H9 (cell line): ENCODE measurements at regions not wholly inside any gene's neighbourhood (a gene's known extent, or its start where the extent isn't known, plus 50 kb on each side); places are given as distances from the start of the nearest gene placed in this dataset.

Experiments used
- DNase-seq: peaks from one replicate; pipeline ENCODE4 v3.0.0-alpha.2; 2017
- H2AFZ ChIP-seq: one replicate; pipeline ENCODE4 v1.6.1; 2013; ENCODE audit warnings: mild to moderate bottlenecking, low read length, control low read depth, moderate library complexity
- H2AK5ac ChIP-seq: 2 replicates; pipeline ENCODE4 v1.6.1; 2013; ENCODE audit warnings: low read length, control low read depth, mixed read lengths; ENCODE audit not compliant: insufficient read length
- H2BK120ac ChIP-seq: one replicate; pipeline ENCODE4 v1.6.1; 2013; ENCODE audit warnings: low read depth, mild to moderate bottlenecking, low read length, control low read depth, inconsistent platforms; ENCODE audit not compliant: poor library complexity, severe bottlenecking
- H2BK12ac ChIP-seq: 2 replicates; pipeline ENCODE4 v1.6.1; 2013; ENCODE audit warnings: low read length, control low read depth, mixed read lengths, low read depth; ENCODE audit not compliant: insufficient read length
- H2BK15ac ChIP-seq: 2 replicates; pipeline ENCODE4 v1.6.1; 2013; ENCODE audit warnings: low read depth, low read length, control low read depth
- H2BK20ac ChIP-seq: one replicate; pipeline ENCODE4 v1.6.1; 2013; ENCODE audit warnings: low read depth, mild to moderate bottlenecking, low read length, control low read depth, inconsistent platforms; ENCODE audit not compliant: poor library complexity, severe bottlenecking
- H2BK5ac ChIP-seq: 2 replicates; pipeline ENCODE4 v1.6.1; 2013; ENCODE audit warnings: low read length, control low read depth, mixed read lengths; ENCODE audit not compliant: insufficient read length
- H3K14ac ChIP-seq: 2 replicates; pipeline ENCODE4 v1.6.1; 2013; ENCODE audit warnings: low read length, control low read depth; ENCODE audit not compliant: insufficient read depth
- H3K18ac ChIP-seq: 2 replicates; pipeline ENCODE4 v1.6.1; 2013; ENCODE audit warnings: low read depth, mild to moderate bottlenecking, mixed read lengths, low read length, control low read depth; ENCODE audit not compliant: insufficient read length
- H3K23ac ChIP-seq: 2 replicates; pipeline ENCODE4 v1.6.1; 2013; ENCODE audit warnings: low read length, control low read depth, mixed read lengths, low read depth; ENCODE audit not compliant: insufficient read length
- H3K23me2 ChIP-seq: 2 replicates; pipeline ENCODE4 v1.6.1; 2013; ENCODE audit warnings: low read depth, mild to moderate bottlenecking, mixed read lengths, low read length, control low read depth; ENCODE audit not compliant: insufficient read length, poor library complexity, severe bottlenecking
- H3K27ac ChIP-seq: 2 replicates; pipeline ENCODE4 v1.5.1; 2013; ENCODE audit warnings: low read length, control low read depth, mixed read lengths, low read depth; ENCODE audit not compliant: insufficient read length
- H3K27me3 ChIP-seq: 2 replicates; pipeline ENCODE4 v1.6.1; 2013; ENCODE audit warnings: low read length, control low read depth, inconsistent platforms; ENCODE audit not compliant: insufficient read depth
- H3K4ac ChIP-seq: 2 replicates; pipeline ENCODE4 v1.6.1; 2013; ENCODE audit warnings: low read depth, mild to moderate bottlenecking, control low read depth, inconsistent platforms, low read length, moderate library complexity
- H3K4me1 ChIP-seq: 2 replicates; pipeline ENCODE4 v1.6.1; 2013; ENCODE audit warnings: low read length, control low read depth, inconsistent platforms; ENCODE audit not compliant: insufficient read depth
- H3K4me2 ChIP-seq: 2 replicates; pipeline ENCODE4 v1.6.1; 2013; ENCODE audit warnings: low read length, control low read depth, mixed read lengths; ENCODE audit not compliant: insufficient read length, insufficient read depth
- H3K56ac ChIP-seq: 2 replicates; pipeline ENCODE4 v1.6.1; 2013; ENCODE audit warnings: low read depth, mild to moderate bottlenecking, mixed read lengths, low read length, control low read depth; ENCODE audit not compliant: insufficient read length
- H3K79me1 ChIP-seq: 2 replicates; pipeline ENCODE4 v1.6.1; 2013; ENCODE audit warnings: low read depth, mild to moderate bottlenecking, moderate library complexity, low read length, control low read depth, inconsistent platforms; ENCODE audit not compliant: insufficient read depth, poor library complexity, severe bottlenecking
- H3K79me2 ChIP-seq: 2 replicates; pipeline ENCODE4 v1.6.1; 2013; ENCODE audit warnings: low read length, control low read depth, inconsistent platforms; ENCODE audit not compliant: insufficient read depth
- H3K9ac ChIP-seq: 2 replicates; pipeline ENCODE4 v1.6.1; 2013; ENCODE audit warnings: low read length, control low read depth, mixed read lengths; ENCODE audit not compliant: insufficient read length; ENCODE audit errors: extremely low read depth
- H3K9me3 ChIP-seq: one replicate; pipeline ENCODE4 v1.6.1; 2013; ENCODE audit warnings: low read depth, low read length, inconsistent platforms; ENCODE audit not compliant: control insufficient read depth
- H3T11ph ChIP-seq: one replicate; pipeline ENCODE4 v1.6.1; 2013; ENCODE audit warnings: mild to moderate bottlenecking, low read length, control low read depth, inconsistent platforms
- H4K20me1 ChIP-seq: one replicate; pipeline ENCODE4 v1.6.1; 2013; ENCODE audit not compliant: control insufficient read depth, insufficient read length, insufficient read depth
- H4K5ac ChIP-seq: 2 replicates; pipeline ENCODE4 v1.6.1; 2013; ENCODE audit warnings: low read depth, mild to moderate bottlenecking, mixed read lengths, low read length, control low read depth; ENCODE audit not compliant: insufficient read length
- H4K8ac ChIP-seq: replicated peaks from 2 replicates; pipeline ENCODE4 v1.6.1; 2013; ENCODE audit warnings: low read length, control low read depth, mixed read lengths, low read depth; ENCODE audit not compliant: insufficient read length
- H4K91ac ChIP-seq: 2 replicates; pipeline ENCODE4 v1.6.1; 2013; ENCODE audit warnings: low read depth, mild to moderate bottlenecking, moderate library complexity, mixed read lengths, low read length, control low read depth; ENCODE audit not compliant: insufficient read length
- H3K27ac Mint-ChIP-seq, 3 experiments: 2 replicates in 2 of 3; 3 replicates in 1 of 3; pipeline ENCODE4 v1.8.0; 2020 to 2021; ENCODE audit warnings: mixed read lengths in 3 of 3, mild to moderate bottlenecking in 1 of 3, moderate library complexity in 1 of 3
- H3K27me3 Mint-ChIP-seq: 2 replicates; pipeline ENCODE4 v1.8.0; 2021; ENCODE audit warnings: low read depth, mild to moderate bottlenecking, moderate library complexity, mixed read lengths
- H3K36me3 Mint-ChIP-seq, 3 experiments: 2 replicates in 2 of 3; 3 replicates in 1 of 3; pipeline ENCODE4 v1.8.0; 2020 to 2021; ENCODE audit warnings: low read depth in 3 of 3, mixed read lengths in 3 of 3; ENCODE audit not compliant: insufficient read depth in 1 of 3
- H3K4me1 Mint-ChIP-seq, 2 experiments: 2 replicates each; pipeline ENCODE4 v1.8.0; 2020; ENCODE audit warnings: mixed read lengths in 2 of 2
- H3K4me3 Mint-ChIP-seq, 2 experiments: 2 replicates in 1 of 2; 3 replicates in 1 of 2; pipeline ENCODE4 v1.8.0; 2020 to 2021; ENCODE audit warnings: mild to moderate bottlenecking in 2 of 2, mixed read lengths in 2 of 2, moderate library complexity in 1 of 2
- H3K9me3 Mint-ChIP-seq, 2 experiments: 2 replicates in 1 of 2; 3 replicates in 1 of 2; pipeline ENCODE4 v1.8.0; 2020; ENCODE audit warnings: mild to moderate bottlenecking in 2 of 2, mixed read lengths in 2 of 2, moderate library complexity in 1 of 2
- WGBS: extraction: QIAGEN DNeasy Blood & Tissue Kit; methylation state at CpG from one replicate; pipeline ENCODE4 v1.1.7; 2013; ENCODE audit warnings: missing lambda C conversion rate, low lambda C conversion rate, mixed read lengths; ENCODE audit not compliant: insufficient read length; ENCODE audit errors: extremely low coverage; 5-methylcytosine and 5-hydroxymethylcytosine counted together
- TF ChIP-seq, protein P1 (sequence below): fragments of 200-600 bp; sonication (generic); conservative IDR thresholded peaks from 3 replicates; pipeline ENCODE4 v1.8.0; 2021; ENCODE audit warnings: antibody characterized with exemption, mild to moderate bottlenecking

DNA sequence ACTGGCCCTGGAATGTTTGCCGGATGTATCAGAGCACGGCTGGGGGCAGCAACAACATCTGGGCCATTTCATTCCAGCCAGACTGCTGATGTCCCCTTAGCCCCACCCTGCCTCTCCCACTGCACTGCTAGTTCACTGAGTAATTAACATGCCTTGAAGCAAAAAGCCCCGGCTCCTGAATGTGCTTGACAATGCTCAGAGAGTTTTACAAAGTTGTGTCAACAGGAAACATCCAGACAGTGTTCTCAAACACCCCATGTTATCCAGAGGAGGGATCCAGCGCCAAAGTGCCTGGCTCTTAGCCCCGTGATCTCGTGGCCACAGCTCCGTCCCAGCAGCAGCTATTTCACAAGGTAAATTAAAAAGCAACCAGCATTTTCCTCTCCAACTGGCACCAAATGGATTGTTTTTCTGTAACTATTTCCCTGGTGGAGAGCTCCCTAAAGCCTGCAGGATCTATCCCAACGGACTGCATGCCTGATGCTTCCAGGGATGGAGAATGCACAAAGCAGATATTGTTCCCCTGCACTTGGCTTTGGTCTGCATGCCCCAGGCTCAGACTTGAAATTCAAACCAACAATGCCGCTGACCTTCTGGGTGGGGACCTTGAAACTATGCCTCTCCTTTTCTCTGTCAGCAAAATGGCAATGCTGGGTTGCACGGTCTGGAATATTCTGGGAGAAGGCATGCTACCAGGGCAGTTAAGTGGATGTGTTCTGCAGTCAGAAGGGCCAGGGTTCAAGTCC, 115.6 kb upstream of the CDH5 start:
- Histone ChIP-seq H3K14ac (no peak overlapping the region), H3K79me2 (no peaks in the 10 kb centered on the region), H2AFZ (no peak overlapping the region), H4K8ac (no peak overlapping the region), H3K23ac (no peak overlapping the region), H3K27me3 (no peaks in the 10 kb centered on the region), H2BK12ac (no peak overlapping the region), H3K27ac (no peak overlapping the region), H3T11ph (no peak overlapping the region), H3K9me3 (no peaks in the 10 kb centered on the region), H2BK20ac (no peak overlapping the region), H2BK120ac (no peak overlapping the region), H3K4me1 (no peaks in the 10 kb centered on the region), H4K5ac (no peak overlapping the region), H3K9ac (no peak overlapping the region), H2AK5ac (no peak overlapping the region), H3K79me1 (no peaks in the 10 kb centered on the region), H3K4ac (no peak overlapping the region), H4K91ac (no peak overlapping the region), H3K23me2 (no peaks in the 10 kb centered on the region), H3K56ac (no peak overlapping the region), H3K18ac (no peak overlapping the region), H4K20me1 (no peaks in the 10 kb centered on the region), H2BK5ac (no peak overlapping the region), H3K4me2 (no peak overlapping the region), H2BK15ac (no peak overlapping the region)
- no peaks in the 10 kb centered on the region; a peak in 1 of 5 replicates for H3K9me3 Mint-ChIP-seq
- no peaks in the 10 kb centered on the region; a peak in 1 of 7 replicates for H3K36me3 Mint-ChIP-seq
- no peaks in the 10 kb centered on the region for H3K27me3 Mint-ChIP-seq
- H3K4me1 Mint-ChIP-seq, result peaks cover 4 to 12% of the 10 kb centered on the region in 2 experiments
- TF ChIP-seq, protein P1, sequence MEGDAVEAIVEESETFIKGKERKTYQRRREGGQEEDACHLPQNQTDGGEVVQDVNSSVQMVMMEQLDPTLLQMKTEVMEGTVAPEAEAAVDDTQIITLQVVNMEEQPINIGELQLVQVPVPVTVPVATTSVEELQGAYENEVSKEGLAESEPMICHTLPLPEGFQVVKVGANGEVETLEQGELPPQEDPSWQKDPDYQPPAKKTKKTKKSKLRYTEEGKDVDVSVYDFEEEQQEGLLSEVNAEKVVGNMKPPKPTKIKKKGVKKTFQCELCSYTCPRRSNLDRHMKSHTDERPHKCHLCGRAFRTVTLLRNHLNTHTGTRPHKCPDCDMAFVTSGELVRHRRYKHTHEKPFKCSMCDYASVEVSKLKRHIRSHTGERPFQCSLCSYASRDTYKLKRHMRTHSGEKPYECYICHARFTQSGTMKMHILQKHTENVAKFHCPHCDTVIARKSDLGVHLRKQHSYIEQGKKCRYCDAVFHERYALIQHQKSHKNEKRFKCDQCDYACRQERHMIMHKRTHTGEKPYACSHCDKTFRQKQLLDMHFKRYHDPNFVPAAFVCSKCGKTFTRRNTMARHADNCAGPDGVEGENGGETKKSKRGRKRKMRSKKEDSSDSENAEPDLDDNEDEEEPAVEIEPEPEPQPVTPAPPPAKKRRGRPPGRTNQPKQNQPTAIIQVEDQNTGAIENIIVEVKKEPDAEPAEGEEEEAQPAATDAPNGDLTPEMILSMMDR, result no peak
- H3K4me3 Mint-ChIP-seq, result no peak overlapping the region
- DNase-seq, result no peak
- no CpG with 5 or more reads among the region's 10 CpGs for WGBS
- peak overlapping the region; percentile 1 to 94 (median 66); a peak in 4 of 7 replicates for H3K27ac Mint-ChIP-seq
